ENCODE measurements at regions not wholly inside any gene's neighbourhood (a gene's known extent, or its start where the extent isn't known, plus 50 kb on each side); places are given as distances from the start of the nearest gene placed in this dataset.

GRCh38 chr4:152016303-152016620 lies 255.5 kb upstream of the GATB start:
- TF ChIP-seq REST (IDR thresholded peaks at IDR 0.05; ENCODE audit: insufficient read depth in 1 of 2, low read depth in 2 of 2, low read length in 2 of 2) (no peak), POLR2AphosphoS5 (IDR thresholded peaks at IDR 0.05; ENCODE audit: low read depth, low read length) (no peak), SIN3A (IDR thresholded peaks at IDR 0.05; ENCODE audit: borderline replicate concordance, insufficient read depth, low read length) (no peak), TAF1 (IDR thresholded peaks at IDR 0.05; ENCODE audit: borderline replicate concordance, insufficient read depth, low read length) (no peak)

All from PFSK-1 (cell line).